SK-N-SH (cell line): ENCODE measurements at regions not wholly inside any gene's neighbourhood (a gene's known extent, or its start where the extent isn't known, plus 50 kb on each side); places are given as distances from the start of the nearest gene placed in this dataset.

ENCODE experiments used
- CTCF ChIA-PET: fragments of 300-600, 350-600 bp; formaldehyde crosslinking; extraction: SDS; loops from one replicate; lab custom pipeline; 2021; lab: Yijun Ruan, JAX
- POLR2A ChIA-PET: fragments of 350-600 bp; sonication (Branson Sonifier 250); formaldehyde crosslinking; extraction: SDS; loops from one replicate; lab custom pipeline; 2020; ENCODE audit warnings: antibody characterized with exemption, inconsistent platforms; lab: Yijun Ruan, JAX
- DNase-seq: peaks from one replicate; pipeline ENCODE4 v3.0.0; 2012
- H2AFZ ChIP-seq: fragments of 200-600 bp; sonication (generic); 2 replicates; pipeline ENCODE4 v1.8.1; 2016; ENCODE audit warnings: antibody characterized with exemption, mild to moderate bottlenecking, low read depth
- H3F3A ChIP-seq: fragments of 200-600 bp; sonication (generic); replicated peaks from 2 replicates; pipeline ENCODE3; 2016; ENCODE audit warnings: antibody characterized with exemption, mild to moderate bottlenecking; ENCODE audit not compliant: insufficient read depth
- H3K27ac ChIP-seq, 2 experiments: fragments of 200-500 bp in 1 of 2; fragments of 200-600 bp in 1 of 2; sonication (Bioruptor generic) in 1 of 2; sonication (generic), shearing (Covaris generic) in 1 of 2; 2 replicates each; pipeline versions ENCODE4 v1.5.1 to v1.6.1; 2014 to 2016; ENCODE audit warnings: low read depth in 2 of 2, inconsistent platforms in 1 of 2, low read length in 1 of 2, mild to moderate bottlenecking in 1 of 2, mixed read lengths in 1 of 2
- H3K27me3 ChIP-seq: fragments of 200-600 bp; sonication (generic), shearing (Covaris generic); 2 replicates; pipeline ENCODE4 v1.6.1; 2016; ENCODE audit warnings: mixed run types; ENCODE audit not compliant: insufficient read depth
- H3K36me3 ChIP-seq, 2 experiments: fragments of 200-500 bp in 1 of 2; fragments of 200-600 bp in 1 of 2; sonication (Bioruptor generic) in 1 of 2; sonication (generic) in 1 of 2; replicated peaks in 1 of 2; 2 replicates each; pipeline versions ENCODE3 to v1.5.1; 2014 to 2016; ENCODE audit warnings: low read length in 1 of 2, mild to moderate bottlenecking in 1 of 2; ENCODE audit not compliant: insufficient read depth in 2 of 2, control insufficient read depth in 1 of 2
- H3K4me1 ChIP-seq, 2 experiments: fragments of 200-500 bp in 1 of 2; fragments of 200-600 bp in 1 of 2; sonication (Bioruptor generic) in 1 of 2; sonication (generic), shearing (Covaris generic) in 1 of 2; 2 replicates each; pipeline versions ENCODE4 v1.5.1 to v1.6.1; 2014 to 2016; ENCODE audit warnings: low read depth in 1 of 2, low read length in 1 of 2, mixed run types in 1 of 2; ENCODE audit not compliant: insufficient read depth in 2 of 2, control insufficient read depth in 1 of 2
- H3K4me2 ChIP-seq: fragments of 200-600 bp; sonication (generic), shearing (Covaris generic); 2 replicates; pipeline ENCODE4 v1.6.1; 2017; ENCODE audit warnings: mixed run types
- H3K4me3 ChIP-seq, 2 experiments: fragments of 200-500 bp in 1 of 2; fragments of 200-600 bp in 1 of 2; sonication (Bioruptor generic) in 1 of 2; sonication (generic), shearing (Covaris generic) in 1 of 2; 2 replicates each; pipeline versions ENCODE4 v1.5.1 to v1.8.1; 2014 to 2016; ENCODE audit warnings: low read depth in 2 of 2, inconsistent platforms in 1 of 2, low read length in 1 of 2, mild to moderate bottlenecking in 1 of 2, mixed read lengths in 1 of 2, moderate library complexity in 1 of 2
- H3K79me2 ChIP-seq: fragments of 200-600 bp; sonication (generic); 2 replicates; pipeline ENCODE4 v1.8.1; 2017; ENCODE audit warnings: mild to moderate bottlenecking; ENCODE audit not compliant: insufficient read depth
- H3K9ac ChIP-seq: fragments of 200-600 bp; sonication (generic); 2 replicates; pipeline ENCODE4 v1.6.1; 2017; ENCODE audit warnings: mixed run types
- H3K9me2 ChIP-seq: fragments of 200-600 bp; sonication (generic); 2 replicates; pipeline ENCODE4 v1.6.1; 2017; ENCODE audit warnings: mixed run types
- H3K9me3 ChIP-seq: fragments of 200-600 bp; sonication (generic); 2 replicates; pipeline ENCODE4 v1.6.1; 2017; ENCODE audit warnings: mixed run types, mild to moderate bottlenecking, moderate library complexity
- H4K20me1 ChIP-seq: fragments of 200-600 bp; sonication (generic); 2 replicates; pipeline ENCODE4 v1.6.1; 2017; ENCODE audit warnings: mild to moderate bottlenecking, mixed run types; ENCODE audit not compliant: insufficient read depth
- CHD2 ChIP-seq: fragments of 150-350 bp; IDR thresholded peaks from 2 replicates; pipeline ENCODE4 v1.6.1; 2018; ENCODE audit warnings: low read length; ENCODE audit not compliant: partially characterized antibody
- EP300 ChIP-seq, 2 experiments: IDR thresholded peaks; 2 replicates each; pipeline versions ENCODE4 v1.4.0 to v1.6.1; 2012; ENCODE audit warnings: borderline replicate concordance in 1 of 2, low read depth in 1 of 2, low read length in 1 of 2
- JUND ChIP-seq: IDR thresholded peaks from 2 replicates; pipeline ENCODE4 v1.4.0; 2012
- RAD21 ChIP-seq: IDR thresholded peaks from 2 replicates; pipeline ENCODE4 v1.6.1; 2012; ENCODE audit warnings: mild to moderate bottlenecking, low read length
- RCOR1 ChIP-seq: fragments of 150-350 bp; IDR thresholded peaks from 2 replicates; pipeline ENCODE4 v1.6.1; 2017; ENCODE audit warnings: antibody characterized with exemption, low read length
- REST ChIP-seq: IDR thresholded peaks from 2 replicates; pipeline ENCODE4 v1.6.1; 2012; ENCODE audit warnings: mild to moderate bottlenecking, low read depth, low read length, moderate library complexity
- SIN3A ChIP-seq: IDR thresholded peaks from 2 replicates; pipeline ENCODE4 v1.6.1; 2012; ENCODE audit warnings: low read depth, mild to moderate bottlenecking, low read length, moderate library complexity, borderline replicate concordance
- SMC3 ChIP-seq: IDR thresholded peaks from 2 replicates; pipeline ENCODE4 v1.6.1; 2012; ENCODE audit warnings: low read depth, low read length, improper control_type of control experiment
- TCF12 ChIP-seq: IDR thresholded peaks from 2 replicates; pipeline ENCODE4 v1.4.0; 2012
- WGBS: methylation state at CpG from one replicate; pipeline ENCODE4 v1.1.6; 2017; ENCODE audit warnings: low lambda C conversion rate; 5-methylcytosine and 5-hydroxymethylcytosine counted together
- TF ChIP-seq, protein P1 (sequence below): IDR thresholded peaks from 2 replicates; pipeline ENCODE4 v1.4.0; 2012; ENCODE audit warnings: low read depth
- TF ChIP-seq, protein P2 (sequence below): IDR thresholded peaks from 2 replicates; pipeline ENCODE4; 2012
- TF ChIP-seq, protein P3 (sequence below): fragments of 200-600 bp; sonication (generic); IDR thresholded peaks from 2 replicates; pipeline ENCODE4 v1.6.1; 2017; ENCODE audit warnings: antibody characterized with exemption, mild to moderate bottlenecking, moderate library complexity

DNA sequence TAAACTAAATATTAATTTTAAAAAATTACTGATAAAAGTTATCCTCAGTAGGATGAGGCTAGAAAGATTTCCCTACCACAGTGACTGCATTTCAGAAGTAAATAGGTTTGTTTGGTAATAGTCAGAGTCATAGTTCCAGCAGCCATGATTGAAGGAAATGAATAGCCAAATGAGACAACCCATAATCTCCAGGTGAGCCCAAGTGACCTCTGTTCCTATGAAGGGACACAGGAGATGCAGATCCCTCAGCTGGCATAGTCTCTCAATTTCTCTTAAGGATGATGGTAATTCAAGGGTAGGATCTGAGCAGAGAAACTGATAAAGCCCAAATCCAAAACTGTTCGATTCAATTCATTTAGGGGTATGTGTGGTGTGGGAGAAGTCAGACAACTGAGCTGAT lies 461.8 kb downstream of the RAP2B start:
- POLR2A ChIA-PET, result no interaction called here
- CTCF ChIA-PET, result no interaction called here

DNA sequence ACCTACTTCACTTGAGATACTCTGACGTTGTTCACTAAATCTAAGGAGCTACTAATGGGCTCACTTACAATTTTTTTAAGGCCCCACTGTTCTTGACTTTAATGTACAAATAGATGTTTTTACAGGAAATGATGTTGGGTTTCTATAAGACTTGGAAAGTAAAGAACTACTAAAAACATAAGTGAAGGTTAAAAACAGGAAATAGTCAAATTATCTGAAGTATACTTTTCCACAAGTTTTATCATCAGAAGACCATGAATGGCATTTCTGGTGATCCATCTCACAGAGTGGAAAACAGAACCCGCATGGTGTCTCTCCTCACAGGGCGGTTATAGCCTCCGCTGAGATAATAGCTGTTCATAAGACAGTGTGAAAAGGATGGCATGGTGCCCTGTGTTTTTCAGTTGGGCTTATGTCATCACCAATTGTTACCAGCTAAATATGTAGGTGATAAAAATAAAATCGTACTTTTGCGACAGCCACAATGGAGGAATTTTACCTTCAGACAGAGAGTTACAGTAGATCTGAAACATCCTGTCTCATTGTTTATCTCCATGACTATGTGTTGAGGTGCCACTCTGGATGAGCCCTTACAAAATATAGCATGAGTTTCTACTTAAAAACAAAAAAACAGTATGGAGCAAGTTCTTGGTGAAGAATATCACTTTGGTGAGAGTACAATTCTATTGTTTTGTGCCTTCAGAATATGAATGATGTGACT lies 462.4 kb downstream of the RAP2B start:
- POLR2A ChIA-PET, result no interaction called here
- Histone ChIP-seq H3K9me3 (peaks cover 3% of the 10 kb centered on the region; the same call in 1 of the 2 replicates), H2AFZ (no peak overlapping the region), H3K79me2 (no peaks in the 10 kb centered on the region), H3F3A (no peaks in the 10 kb centered on the region), H3K9me2 (no peaks in the 10 kb centered on the region), H3K36me3 (no peaks in the 10 kb centered on the region), H3K4me3 (no peak overlapping the region), H3K27ac (no peak overlapping the region), H4K20me1 (no peaks in the 10 kb centered on the region), H3K27me3 (no peaks in the 10 kb centered on the region), H3K4me2 (no peak overlapping the region), H3K4me1 (no peaks in the 10 kb centered on the region), H3K9ac (no peak overlapping the region)
- 61% methylated on average over 6 of the region's 6 CpGs for WGBS
- TF ChIP-seq SMC3 (no peak), SIN3A (no peak), JUND (no peak)
- CTCF ChIA-PET, result no interaction called here
- DNase-seq, result no peak

More for the DNA sequence above, 461.8 kb downstream of the RAP2B start:
- no peaks in the 10 kb centered on the region for H3K79me2 ChIP-seq
- TF ChIP-seq, protein P1, sequence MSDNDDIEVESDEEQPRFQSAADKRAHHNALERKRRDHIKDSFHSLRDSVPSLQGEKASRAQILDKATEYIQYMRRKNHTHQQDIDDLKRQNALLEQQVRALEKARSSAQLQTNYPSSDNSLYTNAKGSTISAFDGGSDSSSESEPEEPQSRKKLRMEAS, result no peak
- TF ChIP-seq RCOR1 (no peak), RAD21 (no peak), SMC3 (no peak), JUND (no peak), CHD2 (no peak), EP300 (IDR thresholded peaks at IDR 0.05; ENCODE audit: borderline replicate concordance in 1 of 2, low read depth in 1 of 2, low read length in 1 of 2) (no peak)
- TF ChIP-seq, protein P2, sequence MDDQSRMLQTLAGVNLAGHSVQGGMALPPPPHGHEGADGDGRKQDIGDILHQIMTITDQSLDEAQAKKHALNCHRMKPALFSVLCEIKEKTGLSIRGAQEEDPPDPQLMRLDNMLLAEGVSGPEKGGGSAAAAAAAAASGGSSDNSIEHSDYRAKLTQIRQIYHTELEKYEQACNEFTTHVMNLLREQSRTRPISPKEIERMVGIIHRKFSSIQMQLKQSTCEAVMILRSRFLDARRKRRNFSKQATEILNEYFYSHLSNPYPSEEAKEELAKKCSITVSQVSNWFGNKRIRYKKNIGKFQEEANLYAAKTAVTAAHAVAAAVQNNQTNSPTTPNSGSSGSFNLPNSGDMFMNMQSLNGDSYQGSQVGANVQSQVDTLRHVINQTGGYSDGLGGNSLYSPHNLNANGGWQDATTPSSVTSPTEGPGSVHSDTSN, result no peak
- no peaks in the 10 kb centered on the region for H3K27me3 ChIP-seq
- H3F3A ChIP-seq, result no peaks in the 10 kb centered on the region
- no peak overlapping the region for H3K27ac ChIP-seq
- no peaks in the 10 kb centered on the region for H3K4me1 ChIP-seq
- H3K9me3 ChIP-seq, result peaks cover 3% of the 10 kb centered on the region; the same call in 1 of the 2 replicates
- no peak for DNase-seq
- no peak overlapping the region for H2AFZ ChIP-seq
- no peak overlapping the region for H3K4me3 ChIP-seq
- H3K9ac ChIP-seq, result no peak overlapping the region
- H3K4me2 ChIP-seq, result no peak overlapping the region
- WGBS, result 0% methylated on average over 1 of the region's 1 CpG
- no peaks in the 10 kb centered on the region for H4K20me1 ChIP-seq
- H3K36me3 ChIP-seq, result no peaks in the 10 kb centered on the region
- no peaks in the 10 kb centered on the region for H3K9me2 ChIP-seq

- WGBS, result 5% methylated on average over 3 of the region's 3 CpGs
- Histone ChIP-seq H4K20me1 (no peaks in the 10 kb centered on the region), H3K4me3 (no peak overlapping the region), H2AFZ (no peak overlapping the region), H3K4me1 (no peaks in the 10 kb centered on the region), H3K9me3 (peaks cover under 1% of the 10 kb centered on the region; the same call in 1 of the 2 replicates), H3K4me2 (no peak overlapping the region), H3F3A (no peaks in the 10 kb centered on the region), H3K27ac (no peak overlapping the region), H3K79me2 (no peaks in the 10 kb centered on the region), H3K36me3 (no peaks in the 10 kb centered on the region), H3K9me2 (no peaks in the 10 kb centered on the region), H3K27me3 (no peaks in the 10 kb centered on the region), H3K9ac (no peak overlapping the region)
- ChIA-PET CTCF (no interaction called here), POLR2A (no interaction called here)
- DNase-seq, result no peak
- TF ChIP-seq, protein P3, sequence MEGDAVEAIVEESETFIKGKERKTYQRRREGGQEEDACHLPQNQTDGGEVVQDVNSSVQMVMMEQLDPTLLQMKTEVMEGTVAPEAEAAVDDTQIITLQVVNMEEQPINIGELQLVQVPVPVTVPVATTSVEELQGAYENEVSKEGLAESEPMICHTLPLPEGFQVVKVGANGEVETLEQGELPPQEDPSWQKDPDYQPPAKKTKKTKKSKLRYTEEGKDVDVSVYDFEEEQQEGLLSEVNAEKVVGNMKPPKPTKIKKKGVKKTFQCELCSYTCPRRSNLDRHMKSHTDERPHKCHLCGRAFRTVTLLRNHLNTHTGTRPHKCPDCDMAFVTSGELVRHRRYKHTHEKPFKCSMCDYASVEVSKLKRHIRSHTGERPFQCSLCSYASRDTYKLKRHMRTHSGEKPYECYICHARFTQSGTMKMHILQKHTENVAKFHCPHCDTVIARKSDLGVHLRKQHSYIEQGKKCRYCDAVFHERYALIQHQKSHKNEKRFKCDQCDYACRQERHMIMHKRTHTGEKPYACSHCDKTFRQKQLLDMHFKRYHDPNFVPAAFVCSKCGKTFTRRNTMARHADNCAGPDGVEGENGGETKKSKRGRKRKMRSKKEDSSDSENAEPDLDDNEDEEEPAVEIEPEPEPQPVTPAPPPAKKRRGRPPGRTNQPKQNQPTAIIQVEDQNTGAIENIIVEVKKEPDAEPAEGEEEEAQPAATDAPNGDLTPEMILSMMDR, result peak; percentile 26; the same call in 1 of the 2 replicates
- TF ChIP-seq, protein P2, result no peak
- peak; percentile 19; the same call in 1 of the 2 replicates for TF ChIP-seq RAD21
- TF ChIP-seq TCF12, result no peak
- TF ChIP-seq REST, result no peak
These were observed 463.5 kb downstream of the RAP2B start for GRCh38 chr3:153625506-153625905.
